ENCODE measurements at regions not wholly inside any gene's neighbourhood (a gene's known extent, or its start where the extent isn't known, plus 50 kb on each side); places are given as distances from the start of the nearest gene placed in this dataset.

- TF ChIP-seq CTCF (conservative IDR thresholded peaks at IDR 0.05 in 1 of 2, IDR thresholded peaks at IDR 0.05 in 1 of 2; ENCODE audit: low read depth in 1 of 2, low read length in 2 of 2) (no peak), EZH2 (IDR thresholded peaks at IDR 0.05; ENCODE audit: low read length, missing control alignments) (no peak)
Measured at GRCh38 chrX:23483396-23483795, 148.7 kb downstream of the PTCHD1 start.

All from fibroblast of lung (primary cell).